H9 (cell line): ENCODE measurements at regions not wholly inside any gene's neighbourhood (a gene's known extent, or its start where the extent isn't known, plus 50 kb on each side); places are given as distances from the start of the nearest gene placed in this dataset.
A peak's percentile ranks its signal among the peaks of the same experiment; 100 is the strongest.

Experiments
- DNase-seq: peaks from one replicate; pipeline ENCODE4 v3.0.0-alpha.2; 2017
- H2AFZ ChIP-seq: one replicate; pipeline ENCODE4 v1.6.1; 2013; ENCODE audit warnings: mild to moderate bottlenecking, low read length, control low read depth, moderate library complexity
- H2AK5ac ChIP-seq: 2 replicates; pipeline ENCODE4 v1.6.1; 2013; ENCODE audit warnings: low read length, control low read depth, mixed read lengths; ENCODE audit not compliant: insufficient read length
- H2BK120ac ChIP-seq: one replicate; pipeline ENCODE4 v1.6.1; 2013; ENCODE audit warnings: low read depth, mild to moderate bottlenecking, low read length, control low read depth, inconsistent platforms; ENCODE audit not compliant: poor library complexity, severe bottlenecking
- H2BK12ac ChIP-seq: 2 replicates; pipeline ENCODE4 v1.6.1; 2013; ENCODE audit warnings: low read length, control low read depth, mixed read lengths, low read depth; ENCODE audit not compliant: insufficient read length
- H2BK15ac ChIP-seq: 2 replicates; pipeline ENCODE4 v1.6.1; 2013; ENCODE audit warnings: low read depth, low read length, control low read depth
- H2BK20ac ChIP-seq: one replicate; pipeline ENCODE4 v1.6.1; 2013; ENCODE audit warnings: low read depth, mild to moderate bottlenecking, low read length, control low read depth, inconsistent platforms; ENCODE audit not compliant: poor library complexity, severe bottlenecking
- H2BK5ac ChIP-seq: 2 replicates; pipeline ENCODE4 v1.6.1; 2013; ENCODE audit warnings: low read length, control low read depth, mixed read lengths; ENCODE audit not compliant: insufficient read length
- H3K14ac ChIP-seq: 2 replicates; pipeline ENCODE4 v1.6.1; 2013; ENCODE audit warnings: low read length, control low read depth; ENCODE audit not compliant: insufficient read depth
- H3K18ac ChIP-seq: 2 replicates; pipeline ENCODE4 v1.6.1; 2013; ENCODE audit warnings: low read depth, mild to moderate bottlenecking, mixed read lengths, low read length, control low read depth; ENCODE audit not compliant: insufficient read length
- H3K23ac ChIP-seq: 2 replicates; pipeline ENCODE4 v1.6.1; 2013; ENCODE audit warnings: low read length, control low read depth, mixed read lengths, low read depth; ENCODE audit not compliant: insufficient read length
- H3K23me2 ChIP-seq: 2 replicates; pipeline ENCODE4 v1.6.1; 2013; ENCODE audit warnings: low read depth, mild to moderate bottlenecking, mixed read lengths, low read length, control low read depth; ENCODE audit not compliant: insufficient read length, poor library complexity, severe bottlenecking
- H3K27ac ChIP-seq: 2 replicates; pipeline ENCODE4 v1.5.1; 2013; ENCODE audit warnings: low read length, control low read depth, mixed read lengths, low read depth; ENCODE audit not compliant: insufficient read length
- H3K27me3 ChIP-seq: 2 replicates; pipeline ENCODE4 v1.6.1; 2013; ENCODE audit warnings: low read length, control low read depth, inconsistent platforms; ENCODE audit not compliant: insufficient read depth
- H3K4ac ChIP-seq: 2 replicates; pipeline ENCODE4 v1.6.1; 2013; ENCODE audit warnings: low read depth, mild to moderate bottlenecking, control low read depth, inconsistent platforms, low read length, moderate library complexity
- H3K4me1 ChIP-seq: 2 replicates; pipeline ENCODE4 v1.6.1; 2013; ENCODE audit warnings: low read length, control low read depth, inconsistent platforms; ENCODE audit not compliant: insufficient read depth
- H3K4me2 ChIP-seq: 2 replicates; pipeline ENCODE4 v1.6.1; 2013; ENCODE audit warnings: low read length, control low read depth, mixed read lengths; ENCODE audit not compliant: insufficient read length, insufficient read depth
- H3K56ac ChIP-seq: 2 replicates; pipeline ENCODE4 v1.6.1; 2013; ENCODE audit warnings: low read depth, mild to moderate bottlenecking, mixed read lengths, low read length, control low read depth; ENCODE audit not compliant: insufficient read length
- H3K79me1 ChIP-seq: 2 replicates; pipeline ENCODE4 v1.6.1; 2013; ENCODE audit warnings: low read depth, mild to moderate bottlenecking, moderate library complexity, low read length, control low read depth, inconsistent platforms; ENCODE audit not compliant: insufficient read depth, poor library complexity, severe bottlenecking
- H3K79me2 ChIP-seq: 2 replicates; pipeline ENCODE4 v1.6.1; 2013; ENCODE audit warnings: low read length, control low read depth, inconsistent platforms; ENCODE audit not compliant: insufficient read depth
- H3K9ac ChIP-seq: 2 replicates; pipeline ENCODE4 v1.6.1; 2013; ENCODE audit warnings: low read length, control low read depth, mixed read lengths; ENCODE audit not compliant: insufficient read length; ENCODE audit errors: extremely low read depth
- H3K9me3 ChIP-seq: one replicate; pipeline ENCODE4 v1.6.1; 2013; ENCODE audit warnings: low read depth, low read length, inconsistent platforms; ENCODE audit not compliant: control insufficient read depth
- H3T11ph ChIP-seq: one replicate; pipeline ENCODE4 v1.6.1; 2013; ENCODE audit warnings: mild to moderate bottlenecking, low read length, control low read depth, inconsistent platforms
- H4K20me1 ChIP-seq: one replicate; pipeline ENCODE4 v1.6.1; 2013; ENCODE audit not compliant: control insufficient read depth, insufficient read length, insufficient read depth
- H4K5ac ChIP-seq: 2 replicates; pipeline ENCODE4 v1.6.1; 2013; ENCODE audit warnings: low read depth, mild to moderate bottlenecking, mixed read lengths, low read length, control low read depth; ENCODE audit not compliant: insufficient read length
- H4K8ac ChIP-seq: replicated peaks from 2 replicates; pipeline ENCODE4 v1.6.1; 2013; ENCODE audit warnings: low read length, control low read depth, mixed read lengths, low read depth; ENCODE audit not compliant: insufficient read length
- H4K91ac ChIP-seq: 2 replicates; pipeline ENCODE4 v1.6.1; 2013; ENCODE audit warnings: low read depth, mild to moderate bottlenecking, moderate library complexity, mixed read lengths, low read length, control low read depth; ENCODE audit not compliant: insufficient read length
- H3K27ac Mint-ChIP-seq, 3 experiments: 2 replicates in 2 of 3; 3 replicates in 1 of 3; pipeline ENCODE4 v1.8.0; 2020 to 2021; ENCODE audit warnings: mixed read lengths in 3 of 3, mild to moderate bottlenecking in 1 of 3, moderate library complexity in 1 of 3
- H3K27me3 Mint-ChIP-seq: 2 replicates; pipeline ENCODE4 v1.8.0; 2021; ENCODE audit warnings: low read depth, mild to moderate bottlenecking, moderate library complexity, mixed read lengths
- H3K36me3 Mint-ChIP-seq, 3 experiments: 2 replicates in 2 of 3; 3 replicates in 1 of 3; pipeline ENCODE4 v1.8.0; 2020 to 2021; ENCODE audit warnings: low read depth in 3 of 3, mixed read lengths in 3 of 3; ENCODE audit not compliant: insufficient read depth in 1 of 3
- H3K4me1 Mint-ChIP-seq, 2 experiments: 2 replicates each; pipeline ENCODE4 v1.8.0; 2020; ENCODE audit warnings: mixed read lengths in 2 of 2
- H3K4me3 Mint-ChIP-seq, 2 experiments: 2 replicates in 1 of 2; 3 replicates in 1 of 2; pipeline ENCODE4 v1.8.0; 2020 to 2021; ENCODE audit warnings: mild to moderate bottlenecking in 2 of 2, mixed read lengths in 2 of 2, moderate library complexity in 1 of 2
- H3K9me3 Mint-ChIP-seq, 2 experiments: 2 replicates in 1 of 2; 3 replicates in 1 of 2; pipeline ENCODE4 v1.8.0; 2020; ENCODE audit warnings: mild to moderate bottlenecking in 2 of 2, mixed read lengths in 2 of 2, moderate library complexity in 1 of 2
- whole genome bisulfite sequencing: extraction: QIAGEN DNeasy Blood & Tissue Kit; methylation state at CpG from one replicate; pipeline ENCODE4 v1.1.7; 2013; ENCODE audit warnings: missing lambda C conversion rate, low lambda C conversion rate, mixed read lengths; ENCODE audit not compliant: insufficient read length; ENCODE audit errors: extremely low coverage; 5-methylcytosine and 5-hydroxymethylcytosine counted together
- TF ChIP-seq, protein P1 (sequence below): fragments of 200-600 bp; sonication (generic); conservative IDR thresholded peaks from 3 replicates; pipeline ENCODE4 v1.8.0; 2021; ENCODE audit warnings: antibody characterized with exemption, mild to moderate bottlenecking

DNA sequence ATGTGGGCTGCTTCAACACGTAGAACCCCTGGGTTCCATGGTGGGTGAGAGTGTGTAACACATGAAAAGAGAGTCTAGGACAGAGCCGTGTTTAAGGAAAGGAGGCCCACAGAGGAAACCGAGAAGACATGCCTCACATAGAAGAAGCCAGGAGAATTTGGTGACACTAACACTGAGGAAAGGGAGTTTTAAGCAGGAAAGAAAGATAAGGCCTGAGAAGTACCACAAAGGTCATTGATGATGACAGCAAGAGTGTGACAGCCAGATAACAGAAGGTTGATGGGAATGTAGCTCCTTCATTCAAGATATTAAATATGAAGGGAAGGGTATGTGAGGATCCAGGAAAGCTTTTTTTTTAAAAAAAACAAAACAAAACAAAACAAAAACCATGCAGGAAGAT is 72.4 kb upstream of the SPRY4 start:
- no peak overlapping the region for H2AK5ac ChIP-seq
- H3K23ac ChIP-seq = no peak overlapping the region
- H3K27ac ChIP-seq = no peak overlapping the region
- H3K56ac ChIP-seq = no peak overlapping the region
- H3K4me3 Mint-ChIP-seq = no peak overlapping the region
- H3K4me2 ChIP-seq = no peak overlapping the region
- no peaks in the 10 kb centered on the region for H3K23me2 ChIP-seq
- H2BK20ac ChIP-seq = peak overlapping the region; percentile 26
- TF ChIP-seq, protein P1, sequence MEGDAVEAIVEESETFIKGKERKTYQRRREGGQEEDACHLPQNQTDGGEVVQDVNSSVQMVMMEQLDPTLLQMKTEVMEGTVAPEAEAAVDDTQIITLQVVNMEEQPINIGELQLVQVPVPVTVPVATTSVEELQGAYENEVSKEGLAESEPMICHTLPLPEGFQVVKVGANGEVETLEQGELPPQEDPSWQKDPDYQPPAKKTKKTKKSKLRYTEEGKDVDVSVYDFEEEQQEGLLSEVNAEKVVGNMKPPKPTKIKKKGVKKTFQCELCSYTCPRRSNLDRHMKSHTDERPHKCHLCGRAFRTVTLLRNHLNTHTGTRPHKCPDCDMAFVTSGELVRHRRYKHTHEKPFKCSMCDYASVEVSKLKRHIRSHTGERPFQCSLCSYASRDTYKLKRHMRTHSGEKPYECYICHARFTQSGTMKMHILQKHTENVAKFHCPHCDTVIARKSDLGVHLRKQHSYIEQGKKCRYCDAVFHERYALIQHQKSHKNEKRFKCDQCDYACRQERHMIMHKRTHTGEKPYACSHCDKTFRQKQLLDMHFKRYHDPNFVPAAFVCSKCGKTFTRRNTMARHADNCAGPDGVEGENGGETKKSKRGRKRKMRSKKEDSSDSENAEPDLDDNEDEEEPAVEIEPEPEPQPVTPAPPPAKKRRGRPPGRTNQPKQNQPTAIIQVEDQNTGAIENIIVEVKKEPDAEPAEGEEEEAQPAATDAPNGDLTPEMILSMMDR = no peak
- H2AFZ ChIP-seq = no peak overlapping the region
- peaks cover 16 to 19% of the 10 kb centered on the region in 2 experiments for H3K9me3 Mint-ChIP-seq
- no peak overlapping the region for H3T11ph ChIP-seq
- no peak overlapping the region for H3K18ac ChIP-seq
- H3K4ac ChIP-seq = no peak overlapping the region
- no peak overlapping the region for H4K5ac ChIP-seq
- no peaks in the 10 kb centered on the region for H3K79me2 ChIP-seq
- H4K91ac ChIP-seq = no peak overlapping the region
- no peaks in the 10 kb centered on the region for H3K27me3 ChIP-seq
- WGBS = no CpG with 5 or more reads among the region's 3 CpGs
- H3K27ac Mint-ChIP-seq = no peak overlapping the region; a peak in 1 of 7 replicates
- H2BK15ac ChIP-seq = no peak overlapping the region
- no peak overlapping the region for H2BK12ac ChIP-seq
- no peak overlapping the region for H3K9ac ChIP-seq
- no peaks in the 10 kb centered on the region for H3K27me3 Mint-ChIP-seq
- no peaks in the 10 kb centered on the region for H4K20me1 ChIP-seq
- H3K14ac ChIP-seq = no peak overlapping the region
- H3K4me1 ChIP-seq = no peaks in the 10 kb centered on the region; the same call in 1 of the 2 replicates
- no peaks in the 10 kb centered on the region for H3K9me3 ChIP-seq
- peaks cover 3 to 6% of the 10 kb centered on the region in 2 experiments; a peak in 3 of 4 replicates for H3K4me1 Mint-ChIP-seq
- peaks cover 19 to 27% (median 25%) of the 10 kb centered on the region in 3 experiments; a peak in 6 of 7 replicates for H3K36me3 Mint-ChIP-seq
- H2BK120ac ChIP-seq = no peak overlapping the region
- H4K8ac ChIP-seq = no peak overlapping the region
- H3K79me1 ChIP-seq = no peaks in the 10 kb centered on the region
- DNase-seq = no peak
- H2BK5ac ChIP-seq = no peak overlapping the region
